CD14-positive monocyte (primary cell): ENCODE measurements at regions not wholly inside any gene's neighbourhood (a gene's known extent, or its start where the extent isn't known, plus 50 kb on each side); places are given as distances from the start of the nearest gene placed in this dataset.

Source experiments
- DNase-seq, 3 donors: peaks; one replicate each; pipeline ENCODE4 v3.0.0-alpha.2; 2011 to 2022
- H2AFZ ChIP-seq: 2 replicates; pipeline ENCODE4 v1.6.0; 2012; ENCODE audit warnings: mild to moderate bottlenecking, low read depth, low read length, inconsistent platforms; ENCODE audit not compliant: insufficient read depth, poor library complexity, severe bottlenecking
- H3K27ac ChIP-seq, 2 donors: 1 replicate in 1 of 2; 2 replicates in 1 of 2; pipeline ENCODE4 v1.5.1; 2012 to 2013; ENCODE audit warnings: low read length in 2 of 2, control low read depth in 1 of 2, inconsistent platforms in 1 of 2, low read depth in 1 of 2, mild to moderate bottlenecking in 1 of 2
- H3K27me3 ChIP-seq, 2 donors: one replicate each; pipeline versions ENCODE4 v1.6.0 to v1.6.1; 2011 to 2013; ENCODE audit warnings: low read length in 2 of 2; ENCODE audit not compliant: control insufficient read depth in 2 of 2, insufficient read depth in 2 of 2
- H3K36me3 ChIP-seq, 2 donors: replicated peaks in 1 of 2; 1 replicate in 1 of 2; 2 replicates in 1 of 2; pipeline versions ENCODE4 v1.5.1 to v1.6.1; 2012 to 2013; ENCODE audit warnings: low read length in 2 of 2, control low read depth in 1 of 2, inconsistent platforms in 1 of 2, mild to moderate bottlenecking in 1 of 2; ENCODE audit not compliant: insufficient read depth in 2 of 2, control insufficient read depth in 1 of 2
- H3K4me1 ChIP-seq, 2 donors: 1 replicate in 1 of 2; 2 replicates in 1 of 2; pipeline versions ENCODE4 v1.5.1 to v1.6.1; 2012 to 2013; ENCODE audit warnings: low read length in 2 of 2, control low read depth in 1 of 2, inconsistent platforms in 1 of 2, mild to moderate bottlenecking in 1 of 2, moderate library complexity in 1 of 2; ENCODE audit not compliant: insufficient read depth in 2 of 2, control insufficient read depth in 1 of 2
- H3K4me2 ChIP-seq: replicated peaks from 2 replicates; pipeline ENCODE3; 2012; ENCODE audit warnings: low read length, moderate library complexity, mild to moderate bottlenecking; ENCODE audit not compliant: poor library complexity, severe bottlenecking; ENCODE audit errors: extremely low read depth
- H3K4me3 ChIP-seq, 3 experiments: fragments of 200-600 bp in 1 of 3; sonication (generic) in 1 of 3; replicated peaks in 1 of 3; 1 replicate in 2 of 3; 2 replicates in 1 of 3; pipeline ENCODE4 v1.5.1; 2011 to 2013; ENCODE audit warnings: low read length in 3 of 3, mild to moderate bottlenecking in 3 of 3, control low read depth in 2 of 3, low read depth in 2 of 3, inconsistent platforms in 1 of 3, moderate library complexity in 1 of 3
- H3K79me2 ChIP-seq: 2 replicates; pipeline ENCODE4 v1.6.0; 2012; ENCODE audit warnings: mild to moderate bottlenecking, control low read depth, inconsistent platforms, low read length, moderate library complexity; ENCODE audit not compliant: insufficient read depth
- H3K9ac ChIP-seq: 2 replicates; pipeline ENCODE4 v1.6.0; 2017; ENCODE audit warnings: low read length, mild to moderate bottlenecking; ENCODE audit not compliant: insufficient read depth, poor library complexity, severe bottlenecking
- H3K9me3 ChIP-seq, 2 donors: replicated peaks in 1 of 2; 1 replicate in 1 of 2; 2 replicates in 1 of 2; pipeline versions ENCODE4 v1.5.1 to v1.6.1; 2012 to 2013; ENCODE audit warnings: low read length in 2 of 2, control low read depth in 1 of 2; ENCODE audit not compliant: control insufficient read depth in 1 of 2, insufficient read depth in 1 of 2
- H4K20me1 ChIP-seq: 2 replicates; pipeline ENCODE4 v1.6.0; 2012; ENCODE audit warnings: mild to moderate bottlenecking, low read length, control low read depth, moderate library complexity; ENCODE audit not compliant: insufficient read depth
- H3K27ac Mint-ChIP-seq, 7 donors: one replicate each; pipeline ENCODE4 v1.8.0; 2020; ENCODE audit warnings: mild to moderate bottlenecking in 7 of 7, mixed read lengths in 7 of 7, moderate library complexity in 6 of 7, inconsistent platforms in 2 of 7
- H3K27me3 Mint-ChIP-seq, 3 donors: one replicate each; pipeline ENCODE4 v1.8.0; 2021 to 2022; ENCODE audit warnings: low read depth in 3 of 3, mild to moderate bottlenecking in 3 of 3, mixed read lengths in 3 of 3, moderate library complexity in 3 of 3, inconsistent platforms in 1 of 3
- H3K36me3 Mint-ChIP-seq, 2 donors: one replicate each; pipeline ENCODE4 v1.8.0; 2020; ENCODE audit warnings: mixed read lengths in 2 of 2, inconsistent platforms in 1 of 2, mild to moderate bottlenecking in 1 of 2
- H3K4me1 Mint-ChIP-seq: one replicate; pipeline ENCODE4 v1.8.0; 2020; ENCODE audit warnings: mild to moderate bottlenecking, mixed read lengths
- H3K4me3 Mint-ChIP-seq, 2 donors: one replicate each; pipeline ENCODE4 v1.8.0; 2020; ENCODE audit warnings: mild to moderate bottlenecking in 2 of 2, mixed read lengths in 2 of 2, moderate library complexity in 1 of 2
- H3K9me3 Mint-ChIP-seq, 7 donors: one replicate each; pipeline ENCODE4 v1.8.0; 2020 to 2022; ENCODE audit warnings: mixed read lengths in 7 of 7, mild to moderate bottlenecking in 6 of 7, moderate library complexity in 6 of 7, inconsistent platforms in 2 of 7
- CTCF ChIP-seq: fragments of 200-600 bp; IDR thresholded peaks from one replicate; pipeline ENCODE4 v1.8.0; 2022; ENCODE audit warnings: antibody characterized with exemption, mild to moderate bottlenecking
- WGBS: methylation state at CpG from one replicate; pipeline ENCODE4 v1.1.5; 2013; ENCODE audit warnings: missing lambda C conversion rate; ENCODE audit not compliant: insufficient coverage; 5-methylcytosine and 5-hydroxymethylcytosine counted together
- intact Hi-C, 2 donors: fragments of 100-400 bp; cut with micrococcal nuclease; formaldehyde crosslinking; loops; one replicate each; pipeline versions ENCODE4 v1.15.0 to v1.15.1; 2023

GRCh38 chr5:109982966-109983534, 293.3 kb downstream of the MAN2A1 start:
- Mint-ChIP-seq H3K4me1 (no peaks in the 10 kb centered on the region), H3K27ac (no peak overlapping the region), H3K4me3 (no peak overlapping the region), H3K9me3 (peaks cover 0 to 7% (median 5%) of the 10 kb centered on the region in 7 donors), H3K36me3 (no peaks in the 10 kb centered on the region), H3K27me3 (peaks cover 0 to 1% (median 0%) of the 10 kb centered on the region in 3 donors)
- H2AFZ ChIP-seq, result no peak overlapping the region
- TF ChIP-seq CTCF, result no peak
- no peak overlapping the region for H3K4me3 ChIP-seq
- no peak overlapping the region for H3K9ac ChIP-seq
- H4K20me1 ChIP-seq, result no peaks in the 10 kb centered on the region
- no peaks in the 10 kb centered on the region for H3K36me3 ChIP-seq
- H3K4me1 ChIP-seq, result no peaks in the 10 kb centered on the region
- 100% methylated on average over 1 of the region's 3 CpGs for WGBS
- H3K4me2 ChIP-seq, result no peak overlapping the region
- peaks cover 0 to 4% of the 10 kb centered on the region in 2 donors for H3K9me3 ChIP-seq
- DNase-seq, result no peak
- intact Hi-C loops, result no loop called here
- H3K27ac ChIP-seq, result no peak overlapping the region
- H3K79me2 ChIP-seq, result no peaks in the 10 kb centered on the region
- H3K27me3 ChIP-seq, result no peaks in the 10 kb centered on the region

GRCh38 chr5:109986726-109987125, 297.0 kb downstream of the MAN2A1 start:
- H3K27me3 Mint-ChIP-seq, result no peaks in the 10 kb centered on the region
- H3K9me3 ChIP-seq, result peaks cover 0 to 4% of the 10 kb centered on the region in 2 donors

More at GRCh38 chr5:109986726-109987125, 297.0 kb downstream of the MAN2A1 start:
- intact Hi-C loops, result no loop called here
- no peak overlapping the region for H3K27ac Mint-ChIP-seq
- H3K9ac ChIP-seq, result no peak overlapping the region
- no peaks in the 10 kb centered on the region for H3K36me3 ChIP-seq
- no peaks in the 10 kb centered on the region for H3K27me3 ChIP-seq
- DNase-seq, result no peak
- H3K4me3 Mint-ChIP-seq, result no peak overlapping the region
- H3K4me3 ChIP-seq, result no peak overlapping the region
- H3K36me3 Mint-ChIP-seq, result no peaks in the 10 kb centered on the region
- no peaks in the 10 kb centered on the region for H3K79me2 ChIP-seq
- H4K20me1 ChIP-seq, result no peaks in the 10 kb centered on the region
- no CpG with 5 or more reads among the region's 2 CpGs for WGBS
- H3K4me1 ChIP-seq, result no peaks in the 10 kb centered on the region
- H3K4me2 ChIP-seq, result no peak overlapping the region
- peaks cover 0 to 7% (median 4%) of the 10 kb centered on the region in 7 donors for H3K9me3 Mint-ChIP-seq
- no peak overlapping the region for H2AFZ ChIP-seq
- no peak overlapping the region for H3K27ac ChIP-seq
- TF ChIP-seq CTCF, result no peak
- H3K4me1 Mint-ChIP-seq, result no peaks in the 10 kb centered on the region
